NCI-H526 (cell line): ENCODE measurements at regions not wholly inside any gene's neighbourhood (a gene's known extent, or its start where the extent isn't known, plus 50 kb on each side); places are given as distances from the start of the nearest gene placed in this dataset.

Experiments used
- DNase-seq, 2 experiments: peaks; one replicate each; lab custom pipeline; 2025; lab: John Stamatoyannopoulos, UW

- DNase-seq: no peak
Measured at GRCh38 chr10:71145352-71145945, 66.9 kb upstream of the UNC5B start.

GRCh38 chr10:71150796-71151195 is 61.6 kb upstream of the UNC5B start:
- no peak for DNase-seq

GRCh38 chr10:71152043-71152442 is 60.3 kb upstream of the UNC5B start:
- no peak for DNase-seq

GRCh38 chr10:71156436-71156835 is 55.9 kb upstream of the UNC5B start:
- DNase-seq: no peak

- no peak for DNase-seq
Measured at GRCh38 chr10:71157435-71157834, 54.9 kb upstream of the UNC5B start.

- no peak for DNase-seq
Measured at GRCh38 chr10:71158251-71158650, 54.1 kb upstream of the UNC5B start.

GRCh38 chr10:71158902-71159301 is 53.5 kb upstream of the UNC5B start:
- DNase-seq: no peak

- no peak for DNase-seq
Measured at GRCh38 chr10:71159892-71160291, 52.5 kb upstream of the UNC5B start.

GRCh38 chr10:71161425-71161824 is 50.9 kb upstream of the UNC5B start:
- DNase-seq: no peak
